Osteoblast (primary cell): ENCODE measurements at regions not wholly inside any gene's neighbourhood (a gene's known extent, or its start where the extent isn't known, plus 50 kb on each side); places are given as distances from the start of the nearest gene placed in this dataset.

ENCODE experiments used
- DNase-seq: peaks from one replicate; pipeline ENCODE4 v3.0.0; 2011; ENCODE audit warnings: low spot score, mixed read lengths; ENCODE audit not compliant: insufficient read length; ENCODE audit errors: missing footprints
- H2AFZ ChIP-seq: 2 replicates; pipeline ENCODE4 v1.6.0; 2011; ENCODE audit warnings: mild to moderate bottlenecking, low read length
- H3K27ac ChIP-seq: 2 replicates; pipeline ENCODE4 v1.5.1; 2011; ENCODE audit warnings: mild to moderate bottlenecking, low read depth, low read length, moderate library complexity
- H3K27me3 ChIP-seq: 2 replicates; pipeline ENCODE4 v1.6.0; 2012; ENCODE audit warnings: mild to moderate bottlenecking, control low read depth, inconsistent platforms, low read length, moderate library complexity; ENCODE audit not compliant: insufficient read depth
- H3K36me3 ChIP-seq: 2 replicates; pipeline ENCODE4 v1.5.1; 2011; ENCODE audit warnings: mild to moderate bottlenecking, low read length, control low read depth, moderate library complexity; ENCODE audit not compliant: insufficient read depth
- H3K4me1 ChIP-seq: 2 replicates; pipeline ENCODE4 v1.5.1; 2011; ENCODE audit warnings: mild to moderate bottlenecking, low read length, control low read depth, moderate library complexity; ENCODE audit not compliant: insufficient read depth
- H3K4me2 ChIP-seq: 2 replicates; pipeline ENCODE4 v1.6.0; 2011; ENCODE audit warnings: mild to moderate bottlenecking, low read length; ENCODE audit not compliant: insufficient read depth
- H3K4me3 ChIP-seq: fragments of 200-600 bp; sonication (generic); 3 replicates; pipeline ENCODE4 v1.5.1; 2012; ENCODE audit warnings: mild to moderate bottlenecking, low read length, inconsistent platforms; ENCODE audit not compliant: insufficient read depth
- H3K79me2 ChIP-seq: 2 replicates; pipeline ENCODE4 v1.6.0; 2012; ENCODE audit warnings: mild to moderate bottlenecking, low read length, control low read depth, inconsistent platforms; ENCODE audit not compliant: insufficient read depth
- H3K9me3 ChIP-seq: 2 replicates; pipeline ENCODE4 v1.5.1; 2011; ENCODE audit warnings: low read depth, low read length, control low read depth
- H4K20me1 ChIP-seq: 2 replicates; pipeline ENCODE4 v1.6.0; 2012; ENCODE audit warnings: mild to moderate bottlenecking, low read length, control low read depth; ENCODE audit not compliant: insufficient read depth
- CTCF ChIP-seq: IDR thresholded peaks from 2 replicates; pipeline ENCODE4 v1.5.1; 2011; ENCODE audit warnings: mild to moderate bottlenecking, low read depth, low read length, moderate library complexity; ENCODE audit errors: extremely low read depth

GRCh38 chr5:104702212-104702611 lies 1139.6 kb upstream of the NUDT12 start:
- Histone ChIP-seq H2AFZ (no peak overlapping the region), H3K9me3 (peaks cover 10% of the 10 kb centered on the region), H3K27me3 (no peaks in the 10 kb centered on the region), H4K20me1 (no peaks in the 10 kb centered on the region), H3K4me2 (no peak overlapping the region), H3K79me2 (no peaks in the 10 kb centered on the region), H3K4me3 (no peak overlapping the region), H3K36me3 (no peaks in the 10 kb centered on the region), H3K27ac (no peak overlapping the region), H3K4me1 (no peaks in the 10 kb centered on the region)
- no peak for TF ChIP-seq CTCF
- no peak for DNase-seq

- H3K4me2 ChIP-seq, result no peak overlapping the region
Observed at GRCh38 chr5:104699438-104699837, 1136.8 kb upstream of the NUDT12 start.

GRCh38 chr5:104661256-104661655 lies 1098.7 kb upstream of the NUDT12 start:
- H3K27me3 ChIP-seq, result no peaks in the 10 kb centered on the region
- DNase-seq, result no peak
- H3K27ac ChIP-seq, result no peak overlapping the region
- H2AFZ ChIP-seq, result no peak overlapping the region
- H3K79me2 ChIP-seq, result no peaks in the 10 kb centered on the region
- H4K20me1 ChIP-seq, result no peaks in the 10 kb centered on the region
- H3K4me1 ChIP-seq, result no peaks in the 10 kb centered on the region
- no peak overlapping the region for H3K4me2 ChIP-seq
- no peaks in the 10 kb centered on the region for H3K9me3 ChIP-seq
- no peak for TF ChIP-seq CTCF
- H3K4me3 ChIP-seq, result no peak overlapping the region
- no peaks in the 10 kb centered on the region for H3K36me3 ChIP-seq

More at GRCh38 chr5:104699438-104699837, 1136.8 kb upstream of the NUDT12 start:
- Histone ChIP-seq H3K79me2 (no peaks in the 10 kb centered on the region), H3K27ac (no peak overlapping the region), H3K4me1 (no peaks in the 10 kb centered on the region), H4K20me1 (no peaks in the 10 kb centered on the region), H3K36me3 (no peaks in the 10 kb centered on the region), H3K4me3 (no peak overlapping the region), H3K27me3 (no peaks in the 10 kb centered on the region), H3K9me3 (peaks cover 10% of the 10 kb centered on the region), H2AFZ (no peak overlapping the region)
- TF ChIP-seq CTCF, result no peak
- DNase-seq, result no peak

- Histone ChIP-seq H3K27ac (no peak overlapping the region), H3K4me3 (no peak overlapping the region), H4K20me1 (no peaks in the 10 kb centered on the region)
Observed at GRCh38 chr5:104659497-104659896, 1096.9 kb upstream of the NUDT12 start.

More at GRCh38 chr5:104659497-104659896, 1096.9 kb upstream of the NUDT12 start:
- Histone ChIP-seq H3K9me3 (no peaks in the 10 kb centered on the region), H3K4me1 (no peaks in the 10 kb centered on the region), H3K36me3 (no peaks in the 10 kb centered on the region), H2AFZ (no peak overlapping the region), H3K4me2 (no peak overlapping the region), H3K79me2 (no peaks in the 10 kb centered on the region), H3K27me3 (no peaks in the 10 kb centered on the region)
- no peak for TF ChIP-seq CTCF
- no peak for DNase-seq
